Peyer's patch (tissue), 4 donors: ENCODE measurements at regions not wholly inside any gene's neighbourhood (a gene's known extent, or its start where the extent isn't known, plus 50 kb on each side); places are given as distances from the start of the nearest gene placed in this dataset.
A peak's percentile ranks its signal among the peaks of the same experiment; 100 is the strongest.

Experiments
- DNase-seq, 3 donors: peaks; one replicate each; pipeline ENCODE4 v3.0.0-alpha.2; 2017 to 2019
- H3K27ac ChIP-seq, 4 donors: fragments of 200-600 bp; sonication (generic); one replicate each; pipeline ENCODE4 v1.5.1; 2016 to 2019
- H3K27me3 ChIP-seq, 2 donors: fragments of 200-600 bp; sonication (generic); one replicate each; pipeline ENCODE4 v1.5.1; 2019
- H3K36me3 ChIP-seq, 3 donors: fragments of 200-600 bp; sonication (generic); one replicate each; pipeline ENCODE4 v1.5.1; 2016 to 2019
- H3K4me1 ChIP-seq, 4 donors: fragments of 200-600 bp; sonication (generic); one replicate each; pipeline ENCODE4 v1.5.1; 2016 to 2019
- H3K4me3 ChIP-seq, 4 donors: fragments of 200-600 bp; sonication (generic); 1 replicate in 3 of 4; 2 replicates in 1 of 4; pipeline ENCODE4 v1.5.1; 2016 to 2019; ENCODE audit warnings: mild to moderate bottlenecking in 1 of 4
- H3K9me3 ChIP-seq, 4 donors: fragments of 200-600 bp; sonication (generic); one replicate each; pipeline ENCODE4 v1.5.1; 2016 to 2019; ENCODE audit warnings: mild to moderate bottlenecking in 1 of 4
- CTCF ChIP-seq, 6 experiments: fragments of 450-650 bp in 4 of 6; fragments of 200-600 bp in 2 of 6; sonication (generic) in 1 of 6; IDR thresholded peaks; one replicate each; pipeline ENCODE4 v1.5.1; 2017 to 2019; ENCODE audit warnings: antibody characterized with exemption in 6 of 6, mild to moderate bottlenecking in 3 of 6, moderate library complexity in 1 of 6
- POLR2A ChIP-seq, 2 donors: fragments of 450-650 bp; IDR thresholded peaks; one replicate each; pipeline ENCODE4 v1.5.1; 2017; ENCODE audit warnings: antibody characterized with exemption in 2 of 2, mild to moderate bottlenecking in 2 of 2, moderate library complexity in 2 of 2

DNA sequence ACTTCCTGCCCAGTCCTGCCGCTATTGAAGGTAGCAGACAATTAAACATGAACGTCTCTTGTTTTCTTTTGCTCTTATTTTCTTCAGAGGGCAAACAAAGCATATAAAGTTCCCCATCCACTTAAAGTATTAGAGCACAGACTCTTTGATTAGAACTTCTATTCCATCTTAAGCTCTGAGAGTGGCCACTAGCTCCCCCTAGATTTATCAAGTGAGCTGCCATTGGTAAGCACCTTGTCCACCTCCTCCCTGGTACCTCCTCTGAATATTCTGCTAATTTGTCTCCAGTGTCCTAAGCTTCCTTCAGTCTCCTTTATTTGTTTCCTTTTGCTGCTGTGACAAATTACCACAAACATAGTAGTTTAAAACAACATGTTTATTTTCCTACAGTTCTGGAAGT, 264.3 kb upstream of the KCNN2 start:
- Histone ChIP-seq H3K9me3 (peaks cover 0 to 2% (median under 1%) of the 10 kb centered on the region in 4 donors), H3K27ac (no peak overlapping the region), H3K4me3 (no peak overlapping the region), H3K27me3 (no peaks in the 10 kb centered on the region), H3K4me1 (no peaks in the 10 kb centered on the region), H3K36me3 (no peaks in the 10 kb centered on the region)
- DNase-seq = no peak
- TF ChIP-seq POLR2A (IDR thresholded peaks at IDR 0.05) (no peak), CTCF (IDR thresholded peaks at IDR 0.05) (peak in 1 of 6 experiments; percentile 3)

GRCh38 chr5:114099161-114099560, 262.7 kb upstream of the KCNN2 start:
- Histone ChIP-seq H3K27me3 (no peaks in the 10 kb centered on the region), H3K4me3 (no peak overlapping the region), H3K9me3 (no peaks in the 10 kb centered on the region), H3K4me1 (no peaks in the 10 kb centered on the region), H3K36me3 (no peaks in the 10 kb centered on the region), H3K27ac (no peak overlapping the region)
- no peak for DNase-seq
- TF ChIP-seq POLR2A (IDR thresholded peaks at IDR 0.05) (no peak), CTCF (IDR thresholded peaks at IDR 0.05) (no peak)

GRCh38 chr5:114101153-114101552, 260.7 kb upstream of the KCNN2 start:
- H3K9me3 ChIP-seq = no peaks in the 10 kb centered on the region
- no peak overlapping the region for H3K4me3 ChIP-seq
- no peaks in the 10 kb centered on the region for H3K36me3 ChIP-seq
- TF ChIP-seq CTCF (IDR thresholded peaks at IDR 0.05) (peak in 2 of 6 experiments; percentile 39 to 41), POLR2A (IDR thresholded peaks at IDR 0.05) (no peak)
- H3K4me1 ChIP-seq = no peaks in the 10 kb centered on the region
- no peak overlapping the region for H3K27ac ChIP-seq
- DNase-seq = no peak
- H3K27me3 ChIP-seq = no peaks in the 10 kb centered on the region

GRCh38 chr5:114113604-114114003, 248.3 kb upstream of the KCNN2 start:
- Histone ChIP-seq H3K4me1 (no peaks in the 10 kb centered on the region), H3K9me3 (no peaks in the 10 kb centered on the region), H3K27ac (no peak overlapping the region), H3K36me3 (no peaks in the 10 kb centered on the region), H3K27me3 (no peaks in the 10 kb centered on the region), H3K4me3 (no peak overlapping the region)
- DNase-seq = no peak
- TF ChIP-seq CTCF (IDR thresholded peaks at IDR 0.05) = no peak
- TF ChIP-seq POLR2A (IDR thresholded peaks at IDR 0.05) = no peak

- no peaks in the 10 kb centered on the region for H3K4me1 ChIP-seq
- TF ChIP-seq POLR2A (IDR thresholded peaks at IDR 0.05) (no peak), CTCF (IDR thresholded peaks at IDR 0.05) (no peak)
- H3K27me3 ChIP-seq = no peaks in the 10 kb centered on the region
Measured at GRCh38 chr5:114116981-114117380, 244.9 kb upstream of the KCNN2 start.

GRCh38 chr5:114118511-114118910, 243.4 kb upstream of the KCNN2 start:
- no peak overlapping the region for H3K4me3 ChIP-seq
- H3K36me3 ChIP-seq = no peaks in the 10 kb centered on the region
- no peaks in the 10 kb centered on the region for H3K27me3 ChIP-seq
- no peaks in the 10 kb centered on the region for H3K9me3 ChIP-seq
- no peak overlapping the region for H3K27ac ChIP-seq
- DNase-seq = no peak
- no peaks in the 10 kb centered on the region for H3K4me1 ChIP-seq
- TF ChIP-seq CTCF (IDR thresholded peaks at IDR 0.05) = no peak
- TF ChIP-seq POLR2A (IDR thresholded peaks at IDR 0.05) = no peak

More at GRCh38 chr5:114116981-114117380, 244.9 kb upstream of the KCNN2 start:
- Histone ChIP-seq H3K9me3 (no peaks in the 10 kb centered on the region), H3K36me3 (no peaks in the 10 kb centered on the region), H3K27ac (no peak overlapping the region), H3K4me3 (no peak overlapping the region)
- DNase-seq = no peak
